HG03108 (cell line): ENCODE measurements at regions not wholly inside any gene's neighbourhood (a gene's known extent, or its start where the extent isn't known, plus 50 kb on each side); places are given as distances from the start of the nearest gene placed in this dataset.

Experiments used
- ATAC-seq: cut with Tn5 transposase; IDR thresholded peaks from one replicate; pipeline ENCODE4 v1.9.1; 2021; ENCODE audit warnings: moderate library complexity; ENCODE audit not compliant: unreplicated experiment

DNA sequence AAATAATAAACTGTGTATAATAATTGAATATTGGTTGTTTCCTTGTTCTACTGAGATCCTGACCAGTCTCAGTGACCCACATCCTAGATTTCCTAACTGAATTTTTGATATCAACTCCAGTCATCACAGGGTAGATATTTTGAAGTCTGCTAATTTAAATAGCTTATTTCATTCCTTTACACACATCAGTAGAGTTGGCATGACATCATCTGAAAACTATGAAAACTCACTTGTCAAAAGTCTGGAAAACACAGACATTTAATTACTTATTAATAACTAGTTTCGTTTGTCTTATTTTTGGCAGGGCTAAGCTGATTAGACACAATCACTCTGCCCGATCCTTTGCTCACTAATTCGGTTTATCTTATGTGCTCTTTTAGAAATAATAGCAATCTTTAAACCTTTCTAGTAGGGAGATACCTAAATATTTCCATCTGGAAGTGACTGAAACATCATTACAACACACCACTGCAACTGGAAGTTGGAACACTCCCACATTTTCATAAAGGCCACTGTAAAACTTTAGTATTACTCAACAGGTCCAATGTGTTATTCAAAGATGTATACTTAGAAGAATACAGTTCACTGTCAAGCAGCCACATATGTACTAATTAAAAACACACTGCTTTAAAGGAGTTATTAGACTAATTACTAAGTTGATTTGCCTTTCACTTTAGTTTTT lies 198.4 kb upstream of the ZNF717 start:
- no peak for ATAC-seq

DNA sequence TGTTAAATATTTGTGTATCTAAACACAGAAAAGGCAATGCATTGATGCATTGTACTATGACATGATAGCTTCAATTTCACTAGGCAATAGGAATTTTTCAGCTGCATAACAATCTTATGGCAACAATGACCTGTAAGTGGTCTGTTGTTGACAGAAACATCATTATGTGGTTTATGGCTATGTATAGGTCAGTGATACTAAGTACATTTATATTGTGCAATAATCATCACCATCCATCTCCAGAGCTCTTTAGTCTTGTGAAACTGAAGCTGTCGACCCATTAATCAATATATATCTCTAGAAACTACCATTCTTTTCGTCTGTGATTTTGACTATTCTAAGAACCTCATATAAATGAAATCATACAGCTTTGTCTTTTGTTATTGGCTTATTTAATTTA lies 200.1 kb upstream of the ZNF717 start:
- ATAC-seq: no peak

DNA sequence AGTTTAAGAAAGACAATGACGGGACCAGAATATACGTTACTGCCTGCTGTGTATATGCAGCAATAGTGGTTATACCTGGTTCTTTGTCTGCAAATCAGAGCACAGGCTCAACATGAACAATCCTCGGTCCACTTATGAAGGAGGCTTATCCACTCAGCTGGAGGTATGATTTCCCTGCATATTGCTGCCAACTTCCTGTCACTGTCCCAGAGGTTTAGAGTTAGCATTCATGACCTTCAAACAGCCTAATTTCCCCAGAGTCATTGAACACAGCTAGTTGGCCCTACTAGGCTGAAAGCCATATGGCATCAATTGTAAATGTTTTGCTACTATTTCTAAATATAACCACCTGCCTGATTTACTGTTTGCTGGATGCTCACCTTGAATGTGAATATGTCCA lies 224.9 kb upstream of the ZNF717 start:
- ATAC-seq: no peak

DNA sequence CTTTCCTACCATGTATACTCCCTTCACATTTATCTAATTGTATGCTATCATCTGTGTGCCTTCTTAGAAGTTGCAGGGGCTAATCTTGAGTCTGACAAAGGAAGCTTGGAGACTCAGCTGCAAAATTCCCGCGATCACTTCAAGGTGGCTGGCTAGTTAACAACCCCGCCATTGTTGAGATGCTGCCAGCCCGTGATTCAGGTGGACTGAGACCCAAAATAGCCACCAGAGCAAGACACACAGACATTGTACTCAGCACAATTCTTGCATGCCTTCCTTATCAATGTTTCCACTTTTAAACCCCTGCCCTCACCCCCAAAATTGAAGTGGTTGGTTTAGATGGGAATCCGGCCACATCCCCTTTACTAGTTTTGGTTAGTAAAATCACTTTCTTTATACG lies 225.8 kb upstream of the ZNF717 start:
- no peak for ATAC-seq

DNA sequence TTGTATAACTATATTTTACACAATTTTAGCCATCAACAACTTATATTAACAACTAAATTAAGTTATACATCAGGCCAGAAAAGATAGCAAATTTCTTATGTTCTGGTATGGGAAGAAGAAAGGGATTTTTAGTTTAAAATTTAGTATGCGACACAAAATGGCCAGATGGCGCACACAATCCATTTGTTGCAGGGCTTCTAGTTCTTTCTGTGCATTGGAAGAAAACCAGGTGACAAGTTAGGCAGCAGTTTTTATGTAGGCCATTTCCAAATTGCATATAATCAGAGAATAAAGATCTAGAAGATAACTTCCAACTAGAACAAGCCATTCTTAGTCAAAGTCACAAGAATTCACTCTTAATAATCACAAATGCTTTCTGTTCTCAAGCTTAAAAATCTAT lies 230.1 kb upstream of the ZNF717 start:
- no peak for ATAC-seq

DNA sequence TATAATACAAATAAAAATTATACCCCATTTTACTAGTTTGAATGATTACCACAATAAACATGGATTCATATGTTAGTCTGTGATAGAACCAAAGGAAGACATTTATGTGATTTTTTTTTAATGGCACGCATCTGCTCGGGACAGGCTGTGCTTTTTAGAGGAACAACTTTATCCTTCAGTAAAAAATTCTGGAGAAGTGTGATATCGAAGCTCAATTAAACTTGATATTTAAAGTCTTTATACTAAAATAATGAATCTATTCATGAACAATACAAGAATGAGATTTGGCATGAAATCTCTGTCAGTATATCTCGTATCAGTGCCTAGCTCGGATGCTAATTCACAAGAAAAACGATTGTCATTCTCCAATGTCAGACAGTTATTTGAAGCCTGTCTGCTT lies 230.8 kb upstream of the ZNF717 start:
- no peak for ATAC-seq

DNA sequence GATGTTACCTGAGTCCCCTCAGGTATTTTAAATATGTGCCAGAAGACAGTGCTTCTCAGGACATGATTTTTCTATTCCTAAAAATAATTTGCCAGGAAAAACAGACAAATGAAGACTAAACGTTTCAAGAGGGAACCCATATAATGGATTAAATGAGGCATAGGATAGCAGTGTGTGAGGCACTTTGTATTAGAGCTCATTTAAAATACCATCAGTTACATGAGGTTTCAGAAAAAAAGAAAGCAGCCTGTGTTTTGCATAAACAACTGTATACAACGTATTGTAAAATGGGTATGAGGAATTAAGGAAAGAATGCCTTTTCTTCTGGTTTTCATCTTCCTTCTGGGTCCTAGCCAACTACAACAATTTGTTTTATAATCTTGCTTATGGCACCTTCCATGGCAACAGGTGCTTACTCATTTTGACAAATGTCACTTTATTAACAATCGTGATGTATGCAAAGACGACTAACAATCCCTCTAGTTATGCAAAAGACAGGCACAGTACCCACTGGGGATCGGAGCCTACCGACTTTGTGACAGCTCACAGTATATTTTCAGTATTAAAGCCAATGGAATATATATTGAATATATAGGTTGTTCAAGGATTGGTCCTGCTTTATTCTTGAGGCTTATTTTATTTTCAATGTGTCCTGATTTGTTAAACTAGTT lies 231.6 kb upstream of the ZNF717 start:
- no peak for ATAC-seq

DNA sequence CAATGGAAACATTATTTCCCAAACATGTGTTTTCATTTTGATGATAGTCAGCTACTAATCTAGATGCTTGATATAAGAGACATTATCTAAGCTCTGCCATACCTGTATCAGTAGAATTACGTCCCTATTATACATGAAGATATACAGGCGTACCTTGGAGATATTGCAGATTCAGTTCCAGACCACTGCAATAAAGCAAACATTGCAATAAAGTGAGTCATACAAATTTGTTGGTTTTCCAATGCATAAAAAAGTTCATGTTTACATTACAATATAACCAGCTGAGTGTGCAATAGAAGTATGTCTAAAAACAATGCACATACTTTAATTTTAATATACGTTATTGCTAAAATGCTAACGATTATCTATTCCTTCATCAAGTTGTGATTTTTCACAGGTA lies 236.0 kb upstream of the ZNF717 start:
- ATAC-seq: no peak

DNA sequence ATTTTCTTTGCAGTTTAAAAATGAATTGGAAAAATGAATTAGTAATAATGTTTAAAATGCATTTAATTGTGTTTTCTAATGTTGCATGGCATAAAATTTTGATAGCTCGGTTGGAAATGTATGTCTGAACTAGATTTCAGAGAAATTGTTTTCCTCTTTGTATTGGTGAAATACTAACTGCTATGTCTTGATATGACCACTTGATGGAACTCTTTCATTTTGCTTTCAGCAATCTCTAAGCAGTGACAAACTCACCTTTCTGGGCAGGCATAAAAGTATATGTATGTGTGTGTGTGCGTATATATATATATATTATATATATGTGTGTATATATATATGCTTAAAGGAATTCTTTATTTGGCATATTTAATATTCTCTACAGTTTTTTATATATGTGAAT lies 239.3 kb upstream of the ZNF717 start:
- ATAC-seq: no peak

DNA sequence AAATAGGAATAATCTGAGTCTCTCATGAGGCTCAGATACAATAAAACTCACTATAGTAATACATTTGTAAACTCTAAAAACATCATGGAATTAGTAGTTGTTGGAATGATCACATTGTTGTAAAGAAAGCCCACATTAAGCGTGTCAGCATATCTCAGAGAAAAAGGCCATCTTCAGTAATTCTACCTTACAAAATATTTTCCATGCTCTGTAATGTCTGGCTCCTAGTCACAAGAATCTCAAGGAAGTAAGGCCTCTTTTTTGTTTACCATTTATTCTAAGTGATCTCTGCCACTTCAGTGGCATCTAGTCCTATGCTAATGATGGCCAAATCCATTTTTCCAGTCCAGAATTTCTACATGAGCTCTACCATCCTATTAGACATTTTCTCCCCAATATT lies 240.2 kb upstream of the ZNF717 start:
- no peak for ATAC-seq

DNA sequence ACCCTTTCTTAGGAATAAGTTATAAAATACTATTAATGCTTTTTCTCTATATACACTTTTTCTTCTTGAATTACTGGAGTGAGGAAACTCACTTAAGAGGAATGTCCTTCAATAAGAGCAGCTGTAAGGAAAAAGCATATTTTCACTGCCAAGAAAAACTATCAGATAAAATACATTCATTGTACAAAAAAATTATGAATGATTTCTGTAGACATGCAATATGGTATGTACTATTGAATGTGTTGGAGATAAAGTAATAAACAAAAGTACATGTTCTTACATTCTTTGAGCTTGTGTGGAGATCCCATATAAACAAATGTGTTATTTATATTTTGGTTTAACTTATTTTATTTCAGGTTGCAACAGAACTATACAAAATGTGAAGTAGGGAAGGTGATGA lies 241.0 kb upstream of the ZNF717 start:
- ATAC-seq: no peak

DNA sequence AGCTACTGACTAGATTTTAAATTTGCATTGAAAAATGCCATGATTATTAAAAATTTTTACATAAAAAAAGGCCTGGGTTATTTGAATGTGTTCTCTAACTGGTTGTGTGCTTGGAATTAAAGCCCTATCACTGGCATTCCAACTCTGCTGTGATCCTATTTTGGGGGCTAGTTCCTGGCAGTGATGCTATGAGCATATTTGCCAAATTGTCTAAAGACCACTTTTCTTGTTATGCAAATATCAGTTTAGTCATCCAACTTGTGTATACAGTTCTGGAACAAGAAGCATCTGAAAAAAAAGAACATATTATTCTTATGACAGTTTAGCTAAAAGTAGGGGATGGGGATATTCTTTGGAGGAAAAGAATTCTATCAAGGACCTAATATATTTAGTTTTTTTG lies 243.4 kb upstream of the ZNF717 start:
- ATAC-seq: no peak

DNA sequence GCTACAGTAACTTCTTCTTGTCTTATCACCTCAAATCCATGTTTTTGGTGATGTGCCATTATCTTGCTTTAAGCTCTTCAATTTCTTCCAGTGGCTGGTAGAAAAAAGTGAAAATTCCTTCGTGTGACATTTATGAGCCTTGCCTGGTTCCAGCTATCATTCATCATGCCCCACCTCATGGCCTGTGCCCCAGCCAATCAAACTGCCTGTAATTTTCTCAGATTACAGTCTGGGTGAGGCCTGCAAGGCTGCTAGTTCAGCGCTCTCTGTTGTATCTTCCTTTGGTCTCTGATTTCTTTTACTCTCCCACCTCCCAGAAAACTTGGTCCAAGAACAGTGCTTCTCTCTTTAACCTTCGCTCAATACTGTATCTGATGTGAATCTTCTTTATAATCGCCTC lies 249.3 kb upstream of the ZNF717 start:
- no peak for ATAC-seq

DNA sequence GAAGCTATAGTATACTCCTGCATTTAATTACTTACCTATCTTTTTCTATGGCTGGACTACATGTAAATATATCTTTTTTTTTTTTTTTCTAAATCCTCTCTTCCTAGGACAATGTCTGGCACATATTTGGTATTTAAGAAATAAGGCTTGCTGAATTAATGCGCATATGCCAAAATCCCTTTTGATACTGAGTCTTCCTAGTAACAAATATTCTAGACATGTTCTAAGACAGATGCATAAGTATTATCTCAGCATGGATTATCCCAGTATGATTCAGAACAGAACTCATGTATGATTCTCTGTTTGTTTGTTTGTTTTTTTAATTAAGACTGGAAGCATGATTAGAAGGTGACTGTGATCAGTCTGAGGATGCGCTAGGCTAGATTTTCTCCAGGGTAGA lies 249.8 kb upstream of the ZNF717 start:
- ATAC-seq: no peak

DNA sequence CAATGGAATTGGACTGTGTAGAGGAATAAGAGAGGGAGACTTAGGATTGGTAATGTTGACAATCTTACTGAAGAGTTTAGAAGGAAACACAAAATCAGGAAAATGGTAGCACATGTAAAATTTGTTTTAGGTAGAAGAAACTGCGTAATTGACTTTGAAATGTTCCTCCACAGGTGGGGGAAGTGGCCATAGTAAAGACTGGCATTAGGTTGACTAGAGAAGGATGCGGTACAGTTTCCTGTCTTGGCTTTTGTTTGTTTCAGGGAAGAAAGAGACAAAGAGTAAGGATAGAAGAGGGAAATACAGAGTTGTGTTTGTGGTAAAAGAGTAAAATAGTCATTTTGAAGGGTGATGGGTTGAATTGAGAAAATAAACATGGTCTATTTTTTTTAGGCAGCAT lies 253.6 kb upstream of the ZNF717 start:
- ATAC-seq: no peak

DNA sequence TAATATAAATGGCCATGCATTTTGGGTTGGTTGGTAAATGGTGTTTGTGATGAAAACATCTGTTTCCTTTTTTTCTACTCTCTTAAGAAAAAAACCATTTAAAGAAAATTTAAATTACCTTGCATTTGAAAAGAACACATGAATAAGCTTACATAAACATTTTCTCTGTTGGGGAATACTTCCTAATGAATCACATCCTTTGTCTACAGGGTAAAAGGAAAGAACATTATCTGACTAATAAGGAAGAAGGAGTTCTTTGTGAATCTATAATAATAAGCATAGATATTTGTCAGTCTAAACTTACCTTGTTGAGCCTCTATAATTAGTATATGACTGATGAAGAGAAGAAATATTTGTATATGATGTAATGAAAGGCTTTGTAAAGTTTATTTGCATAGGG lies 254.1 kb upstream of the ZNF717 start:
- ATAC-seq: no peak

DNA sequence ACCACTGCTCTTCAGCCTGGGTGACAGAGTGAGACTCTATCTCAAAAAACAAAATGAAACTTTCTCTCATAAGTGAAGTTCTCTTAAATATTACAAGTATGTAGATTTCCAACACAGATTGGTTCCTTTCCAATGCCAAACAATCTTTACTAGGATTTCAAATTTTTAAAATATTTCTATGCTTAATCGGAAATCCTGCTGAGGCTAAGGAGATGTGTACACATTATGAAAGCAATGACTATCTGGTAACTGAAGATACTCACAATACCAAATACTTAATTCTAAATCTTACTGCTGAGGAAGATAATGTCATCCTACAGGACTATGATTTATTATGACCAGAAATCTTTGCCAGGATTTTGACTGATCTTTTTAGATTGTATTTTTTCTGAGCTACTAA lies 255.6 kb upstream of the ZNF717 start:
- no peak for ATAC-seq

DNA sequence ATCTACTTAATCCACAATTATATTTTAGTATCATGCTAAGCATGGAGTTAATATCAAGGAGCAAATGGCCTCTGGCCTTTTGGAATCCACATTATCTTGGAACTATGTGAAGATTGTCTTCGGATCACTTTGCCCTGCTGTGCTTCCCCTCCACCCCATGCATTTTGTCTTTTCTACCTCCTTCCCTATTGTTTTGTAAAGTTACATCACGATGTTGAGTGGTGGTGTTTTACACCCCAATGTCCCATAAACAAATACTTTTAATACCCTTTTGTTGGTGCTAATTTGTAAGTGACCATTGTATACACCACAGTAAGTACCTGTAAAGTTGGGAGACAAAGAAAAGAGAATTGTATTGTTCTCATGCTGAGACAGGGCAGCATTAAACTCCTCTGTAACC lies 258.4 kb upstream of the ZNF717 start:
- no peak for ATAC-seq

DNA sequence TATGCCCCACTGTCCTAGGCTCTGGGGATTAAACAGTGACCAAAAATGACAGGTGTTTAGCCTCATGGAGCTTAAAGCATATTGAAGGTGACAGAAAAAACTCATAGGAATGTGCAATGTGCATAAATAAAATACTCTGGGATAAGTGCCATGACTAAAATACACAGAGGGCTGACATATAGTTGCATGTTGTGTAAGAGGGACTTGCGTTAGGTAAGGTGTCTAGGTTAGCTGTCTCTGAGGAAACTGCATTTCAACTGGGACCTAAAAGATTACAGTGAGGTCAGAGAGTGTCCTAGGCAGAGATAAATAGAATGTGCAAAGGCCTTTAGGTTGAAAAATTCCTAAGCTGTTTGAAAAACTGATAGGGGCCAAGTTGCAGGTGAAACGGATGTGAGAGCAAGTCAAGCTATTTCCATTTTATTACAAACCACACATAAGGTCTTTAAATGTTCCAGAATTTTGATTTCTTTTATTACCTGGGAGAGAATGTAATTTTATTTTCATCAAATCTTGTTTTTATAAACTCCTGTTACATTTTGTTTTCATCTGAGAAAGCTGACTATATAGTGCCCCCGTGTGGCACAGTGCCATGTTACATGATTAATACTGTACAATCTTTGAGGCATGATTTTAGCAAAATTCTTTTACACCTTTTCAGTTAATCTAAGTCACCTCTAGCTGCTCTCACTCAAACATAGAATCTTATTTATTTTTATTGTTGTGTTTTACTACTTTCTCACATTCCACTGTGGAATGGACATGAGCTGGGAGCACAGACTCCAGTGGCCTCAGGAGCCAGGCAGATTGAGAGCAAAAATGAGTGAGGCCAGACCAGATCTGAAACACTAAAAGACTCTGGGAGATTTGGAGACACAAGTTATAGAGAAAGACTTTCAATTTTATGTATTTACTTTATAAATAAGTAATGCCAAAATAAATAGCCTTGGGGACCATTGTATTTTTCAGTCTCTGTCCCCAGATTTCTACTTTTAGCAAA lies 259.6 kb upstream of the ZNF717 start:
- ATAC-seq: no peak

DNA sequence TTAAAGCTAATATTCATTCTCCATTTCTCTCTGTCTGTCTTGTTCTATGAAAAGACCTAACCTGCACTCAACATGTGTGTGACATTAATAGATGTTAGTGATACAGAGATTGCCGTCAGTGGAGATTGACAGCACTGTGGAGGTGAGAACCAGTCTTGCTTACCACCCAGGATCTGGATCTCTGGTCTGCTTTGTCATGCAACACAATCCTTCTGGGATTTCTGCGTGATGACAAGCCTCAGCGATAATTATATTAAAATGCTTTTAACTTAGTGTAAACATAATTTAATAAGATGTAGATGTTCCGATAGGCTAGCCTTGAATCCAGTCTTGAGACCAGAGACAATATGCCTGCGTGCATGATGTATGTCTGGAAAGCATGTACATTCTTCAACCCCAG lies 262.0 kb upstream of the ZNF717 start:
- ATAC-seq: no peak

DNA sequence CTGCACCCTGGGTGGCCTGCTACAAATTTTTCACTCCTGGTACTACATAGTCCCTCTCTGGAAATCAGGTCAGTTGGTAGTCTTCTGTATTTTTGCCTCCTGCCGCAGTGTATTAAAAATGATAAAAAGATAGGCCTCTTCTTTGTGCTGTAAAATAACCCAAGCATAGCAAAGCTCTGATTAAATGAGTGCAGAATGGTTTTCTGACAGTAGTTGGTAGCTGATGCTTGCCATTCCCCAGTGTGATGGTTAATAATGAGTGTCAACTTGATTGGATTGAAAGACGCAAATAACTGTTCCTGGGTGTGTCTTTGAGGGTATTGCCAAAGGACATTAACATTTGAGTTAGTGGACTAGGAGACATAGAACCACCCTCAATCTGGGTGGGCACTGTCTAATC lies 264.4 kb upstream of the ZNF717 start:
- ATAC-seq: no peak

DNA sequence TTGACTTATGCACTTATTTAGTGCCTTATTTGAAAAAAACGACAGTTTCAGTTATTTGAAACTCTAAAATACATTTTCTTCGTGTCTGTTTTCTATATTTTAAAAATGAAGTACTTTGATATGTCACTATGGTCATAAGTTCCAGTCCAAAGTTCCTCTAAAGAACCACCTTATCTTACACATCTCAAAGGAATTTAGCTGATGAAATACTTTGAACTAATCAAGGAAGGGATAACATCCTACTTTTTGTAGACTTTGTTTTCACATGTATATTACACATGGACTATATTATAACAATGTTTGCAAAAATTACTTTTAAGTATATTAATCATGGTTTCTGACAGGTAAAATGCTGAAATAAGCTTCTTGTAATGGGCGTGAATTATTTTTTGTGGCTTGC lies 265.8 kb upstream of the ZNF717 start:
- ATAC-seq: no peak
